Uterus (tissue), 3 donors: ENCODE measurements at regions not wholly inside any gene's neighbourhood (a gene's known extent, or its start where the extent isn't known, plus 50 kb on each side); places are given as distances from the start of the nearest gene placed in this dataset.

Source experiments
- DNase-seq, 2 donors: peaks; one replicate each; pipeline ENCODE4 v3.0.0-alpha.2; 2019 to 2020
- H3K27ac ChIP-seq, 2 donors: fragments of 200-600 bp; sonication (generic); 1 replicate in 1 of 2; 2 replicates in 1 of 2; pipeline ENCODE4 v1.5.1; 2016 to 2018
- H3K27me3 ChIP-seq, 2 donors: fragments of 200-600 bp; sonication (generic); one replicate each; pipeline ENCODE4 v1.5.1; 2018 to 2019; ENCODE audit warnings: control low read depth in 1 of 2
- H3K36me3 ChIP-seq, 2 donors: fragments of 200-600 bp; sonication (generic); one replicate each; pipeline ENCODE4 v1.5.1; 2019; ENCODE audit warnings: control low read depth in 1 of 2
- H3K4me1 ChIP-seq, 2 donors: fragments of 200-600 bp; sonication (generic); one replicate each; pipeline ENCODE4 v1.5.1; 2018 to 2019; ENCODE audit warnings: control low read depth in 1 of 2
- H3K4me3 ChIP-seq, 2 donors: fragments of 200-600 bp; sonication (generic); 1 replicate in 1 of 2; 2 replicates in 1 of 2; pipeline ENCODE4 v1.5.1; 2018 to 2019; ENCODE audit warnings: mild to moderate bottlenecking in 1 of 2
- H3K9me3 ChIP-seq, 2 donors: fragments of 200-600 bp; sonication (generic); one replicate each; pipeline ENCODE4 v1.5.1; 2019; ENCODE audit warnings: control low read depth in 1 of 2
- CTCF ChIP-seq, 4 experiments: fragments of 200-600 bp in 2 of 4; fragments of 450-650 bp in 2 of 4; sonication (generic) in 2 of 4; IDR thresholded peaks; one replicate each; pipeline ENCODE4 v1.5.1; 2016 to 2019; ENCODE audit warnings: antibody characterized with exemption in 4 of 4, mild to moderate bottlenecking in 2 of 4, moderate library complexity in 1 of 4
- POLR2A ChIP-seq, 2 donors: fragments of 450-650 bp; IDR thresholded peaks; one replicate each; pipeline ENCODE4 v1.6.1; 2016; ENCODE audit warnings: antibody characterized with exemption in 2 of 2, mild to moderate bottlenecking in 1 of 2, moderate library complexity in 1 of 2
- intact Hi-C: fragments of 100-400 bp; cut with DNase I; formaldehyde crosslinking; loops from one replicate; pipeline ENCODE4 v1.15.1; 2023; ENCODE audit warnings: low total_unique reads
- donor health status: DM: yes; HTN: yes; CAD: no.

- no peak for DNase-seq
- peaks cover 0 to 9% of the 10 kb centered on the region in 2 donors for H3K4me1 ChIP-seq
- no peaks in the 10 kb centered on the region for H3K36me3 ChIP-seq
- no peaks in the 10 kb centered on the region for H3K27me3 ChIP-seq
- no peak overlapping the region for H3K27ac ChIP-seq
- H3K4me3 ChIP-seq: no peak overlapping the region
- intact Hi-C loops: no loop called here
- TF ChIP-seq CTCF (IDR thresholded peaks at IDR 0.05): no peak
- no peak for TF ChIP-seq POLR2A (IDR thresholded peaks at IDR 0.05)
- H3K9me3 ChIP-seq: no peaks in the 10 kb centered on the region
Measured at GRCh38 chr11:45085646-45086501, 60.6 kb upstream of the PRDM11 start.

- TF ChIP-seq CTCF (IDR thresholded peaks at IDR 0.05) (no peak), POLR2A (IDR thresholded peaks at IDR 0.05) (no peak)
- Histone ChIP-seq H3K36me3 (no peaks in the 10 kb centered on the region), H3K4me3 (no peak overlapping the region), H3K27ac (no peak overlapping the region), H3K27me3 (no peaks in the 10 kb centered on the region), H3K4me1 (peaks cover 0 to 11% of the 10 kb centered on the region in 2 donors), H3K9me3 (no peaks in the 10 kb centered on the region)
- DNase-seq: no peak
- intact Hi-C loops: no loop called here
Measured at GRCh38 chr11:45086526-45086925, 59.9 kb upstream of the PRDM11 start.

- TF ChIP-seq POLR2A (IDR thresholded peaks at IDR 0.05): no peak
- no peak for TF ChIP-seq CTCF (IDR thresholded peaks at IDR 0.05)
- H3K36me3 ChIP-seq: no peaks in the 10 kb centered on the region
- H3K27me3 ChIP-seq: no peaks in the 10 kb centered on the region
- H3K4me3 ChIP-seq: no peak overlapping the region
- H3K4me1 ChIP-seq: peaks cover 0 to 17% of the 10 kb centered on the region in 2 donors
- no peak overlapping the region for H3K27ac ChIP-seq
- H3K9me3 ChIP-seq: no peaks in the 10 kb centered on the region
- no peak for DNase-seq
- intact Hi-C loops: no loop called here
Measured at GRCh38 chr11:45087086-45087899, 59.1 kb upstream of the PRDM11 start.

- H3K4me1 ChIP-seq: peaks cover 0 to 17% of the 10 kb centered on the region in 2 donors
- intact Hi-C loops: no loop called here
- TF ChIP-seq POLR2A (IDR thresholded peaks at IDR 0.05) (no peak), CTCF (IDR thresholded peaks at IDR 0.05) (no peak)
- no peaks in the 10 kb centered on the region for H3K27me3 ChIP-seq
- H3K4me3 ChIP-seq: no peak overlapping the region
- H3K27ac ChIP-seq: peak overlapping the region in 1 of 2 donors; percentile 4
- DNase-seq: no peak
- H3K36me3 ChIP-seq: no peaks in the 10 kb centered on the region
- no peaks in the 10 kb centered on the region for H3K9me3 ChIP-seq
Measured at GRCh38 chr11:45087900-45088160, 58.6 kb upstream of the PRDM11 start.

- Histone ChIP-seq H3K4me1 (peaks cover 0 to 17% of the 10 kb centered on the region in 2 donors), H3K4me3 (no peak overlapping the region), H3K36me3 (no peaks in the 10 kb centered on the region), H3K27me3 (no peaks in the 10 kb centered on the region), H3K9me3 (no peaks in the 10 kb centered on the region), H3K27ac (peak overlapping the region; percentile 55 to 64)
- peak; percentile 70 to 87 for DNase-seq
- no peak for TF ChIP-seq POLR2A (IDR thresholded peaks at IDR 0.05)
- no peak for TF ChIP-seq CTCF (IDR thresholded peaks at IDR 0.05)
- intact Hi-C loops: no loop called here
Measured at GRCh38 chr11:45089251-45089650, 57.2 kb upstream of the PRDM11 start.
